Endothelial cell of umbilical vein (primary cell): ENCODE measurements at regions not wholly inside any gene's neighbourhood (a gene's known extent, or its start where the extent isn't known, plus 50 kb on each side); places are given as distances from the start of the nearest gene placed in this dataset.

ENCODE experiments used
- EZH2 ChIP-seq: IDR thresholded peaks from 2 replicates; pipeline ENCODE4 v1.6.1; 2012; ENCODE audit warnings: borderline replicate concordance, low read depth, mild to moderate bottlenecking, moderate library complexity, low read length, inconsistent platforms; ENCODE audit not compliant: severe bottlenecking
- GATA2 ChIP-seq: IDR thresholded peaks from 2 replicates; pipeline ENCODE4 v1.7.0; 2011; ENCODE audit warnings: low read depth, mild to moderate bottlenecking, moderate library complexity, mixed read lengths, low read length; ENCODE audit not compliant: insufficient read length, insufficient read depth
- JUN ChIP-seq: IDR thresholded peaks from 2 replicates; pipeline ENCODE4 v1.6.1; 2011; ENCODE audit warnings: borderline replicate concordance, low read depth; ENCODE audit not compliant: insufficient read length, insufficient read depth
- MYC ChIP-seq: IDR thresholded peaks from one replicate; pipeline ENCODE4 v1.6.1; 2011; ENCODE audit warnings: mild to moderate bottlenecking, low read depth, low read length
- POLR2A ChIP-seq: IDR thresholded peaks from 2 replicates; pipeline ENCODE4 v1.6.1; 2012; ENCODE audit warnings: low read depth, mild to moderate bottlenecking, control low read depth, low read length
- POLR2AphosphoS5 ChIP-seq: IDR thresholded peaks from 2 replicates; pipeline ENCODE4 v1.6.1; 2012; ENCODE audit warnings: low read depth, mild to moderate bottlenecking, control low read depth, low read length, moderate library complexity; ENCODE audit not compliant: insufficient read depth
- TF ChIP-seq, protein P1 (sequence below), 2 donors: IDR thresholded peaks; 1 replicate in 1 of 2; 2 replicates in 1 of 2; pipeline ENCODE4 v1.5.1; 2011; ENCODE audit warnings: low read length in 2 of 2, mild to moderate bottlenecking in 2 of 2, moderate library complexity in 2 of 2, control low read depth in 1 of 2, inconsistent platforms in 1 of 2, low read depth in 1 of 2; ENCODE audit not compliant: insufficient read depth in 1 of 2; ENCODE audit errors: extremely low read depth in 1 of 2
- TF ChIP-seq, protein P2 (sequence below): IDR thresholded peaks from 2 replicates; pipeline ENCODE4 v1.6.1; 2011; ENCODE audit not compliant: insufficient read depth, insufficient read length

DNA sequence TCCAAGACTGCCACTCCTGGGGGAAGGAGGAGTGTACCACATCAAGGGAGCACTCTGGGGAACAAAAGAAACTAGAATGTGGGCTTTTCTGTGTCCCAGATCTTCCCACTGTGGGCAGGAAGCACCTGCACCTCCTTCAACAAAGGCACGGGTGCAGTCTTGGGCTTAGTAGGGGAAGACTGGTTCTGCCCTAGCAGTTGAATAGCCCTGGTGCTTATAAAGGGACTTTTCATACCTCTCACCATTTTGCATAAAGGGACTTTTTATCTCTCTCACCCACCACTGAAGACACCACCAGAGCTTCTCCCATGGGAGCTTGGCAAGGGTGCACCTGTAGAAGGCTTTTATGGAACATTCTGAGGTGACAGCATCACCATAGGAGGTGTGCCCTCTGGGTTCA, 65.8 kb upstream of the MS4A8 start:
- TF ChIP-seq JUN = no peak
- TF ChIP-seq, protein P1, sequence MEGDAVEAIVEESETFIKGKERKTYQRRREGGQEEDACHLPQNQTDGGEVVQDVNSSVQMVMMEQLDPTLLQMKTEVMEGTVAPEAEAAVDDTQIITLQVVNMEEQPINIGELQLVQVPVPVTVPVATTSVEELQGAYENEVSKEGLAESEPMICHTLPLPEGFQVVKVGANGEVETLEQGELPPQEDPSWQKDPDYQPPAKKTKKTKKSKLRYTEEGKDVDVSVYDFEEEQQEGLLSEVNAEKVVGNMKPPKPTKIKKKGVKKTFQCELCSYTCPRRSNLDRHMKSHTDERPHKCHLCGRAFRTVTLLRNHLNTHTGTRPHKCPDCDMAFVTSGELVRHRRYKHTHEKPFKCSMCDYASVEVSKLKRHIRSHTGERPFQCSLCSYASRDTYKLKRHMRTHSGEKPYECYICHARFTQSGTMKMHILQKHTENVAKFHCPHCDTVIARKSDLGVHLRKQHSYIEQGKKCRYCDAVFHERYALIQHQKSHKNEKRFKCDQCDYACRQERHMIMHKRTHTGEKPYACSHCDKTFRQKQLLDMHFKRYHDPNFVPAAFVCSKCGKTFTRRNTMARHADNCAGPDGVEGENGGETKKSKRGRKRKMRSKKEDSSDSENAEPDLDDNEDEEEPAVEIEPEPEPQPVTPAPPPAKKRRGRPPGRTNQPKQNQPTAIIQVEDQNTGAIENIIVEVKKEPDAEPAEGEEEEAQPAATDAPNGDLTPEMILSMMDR (IDR thresholded peaks at IDR 0.05; ENCODE audit: extremely low read depth in 1 of 2, insufficient read depth in 1 of 2, low read depth in 1 of 2, low read length in 2 of 2) = no peak
- TF ChIP-seq EZH2 = no peak
- TF ChIP-seq, protein P2, sequence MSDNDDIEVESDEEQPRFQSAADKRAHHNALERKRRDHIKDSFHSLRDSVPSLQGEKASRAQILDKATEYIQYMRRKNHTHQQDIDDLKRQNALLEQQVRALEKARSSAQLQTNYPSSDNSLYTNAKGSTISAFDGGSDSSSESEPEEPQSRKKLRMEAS = no peak
- no peak for TF ChIP-seq POLR2AphosphoS5
- TF ChIP-seq POLR2A = no peak
- no peak for TF ChIP-seq GATA2
- TF ChIP-seq MYC = no peak
